Right ventricle myocardium inferior (tissue), 1 donor: ENCODE measurements at regions not wholly inside any gene's neighbourhood (a gene's known extent, or its start where the extent isn't known, plus 50 kb on each side); places are given as distances from the start of the nearest gene placed in this dataset.

Experiments used
- ATAC-seq: fragments of 200-7000 bp; cut with Tn5 transposase; one replicate; pipeline ENCODE4 v1.9.1; 2020; ENCODE audit warnings: mild to moderate bottlenecking, moderate library complexity
- DNase-seq: peaks from one replicate; pipeline ENCODE4 v3.0.0; 2021; ENCODE audit errors: missing footprints
- intact Hi-C: fragments of 100-400 bp; cut with DNase I; formaldehyde crosslinking; loops from one replicate; pipeline ENCODE4 v1.11.0; 2022
- donor health status: DM: no; HTN: yes; CAD: no; lungs with severe emphysema.

DNA sequence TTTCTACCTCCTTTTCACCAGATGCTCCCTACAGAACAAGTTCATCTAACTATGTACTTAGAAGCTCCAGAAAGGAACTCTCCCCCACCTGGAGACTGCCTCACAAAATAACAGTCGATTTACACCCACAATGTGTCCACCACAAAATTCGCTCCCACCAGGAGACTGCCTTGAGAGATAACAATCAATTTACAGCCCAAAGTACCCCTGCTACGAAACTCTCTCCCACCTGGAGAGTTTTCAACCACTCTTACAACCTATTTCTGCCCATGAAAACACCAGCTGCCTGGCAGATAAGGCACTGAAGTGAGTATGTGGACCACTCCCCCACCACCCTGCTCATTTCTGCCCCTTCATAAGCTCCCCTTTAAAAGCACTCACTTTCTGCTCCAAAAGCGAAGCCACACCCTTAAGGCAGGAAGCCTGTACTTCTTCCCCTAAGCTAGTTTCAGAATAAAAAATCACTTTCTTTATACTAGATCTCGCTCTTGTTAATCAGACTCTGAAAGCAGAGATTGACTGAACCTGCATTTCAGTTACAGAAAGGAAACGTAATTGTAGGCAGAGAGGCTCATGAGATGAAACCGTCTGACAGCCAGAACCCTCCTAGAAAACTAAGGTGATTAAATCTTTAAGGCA is 94.4 kb upstream of the RBBP8 start:
- intact Hi-C loops, result no loop called here
- ATAC-seq (no peak), DNase-seq (no peak)

DNA sequence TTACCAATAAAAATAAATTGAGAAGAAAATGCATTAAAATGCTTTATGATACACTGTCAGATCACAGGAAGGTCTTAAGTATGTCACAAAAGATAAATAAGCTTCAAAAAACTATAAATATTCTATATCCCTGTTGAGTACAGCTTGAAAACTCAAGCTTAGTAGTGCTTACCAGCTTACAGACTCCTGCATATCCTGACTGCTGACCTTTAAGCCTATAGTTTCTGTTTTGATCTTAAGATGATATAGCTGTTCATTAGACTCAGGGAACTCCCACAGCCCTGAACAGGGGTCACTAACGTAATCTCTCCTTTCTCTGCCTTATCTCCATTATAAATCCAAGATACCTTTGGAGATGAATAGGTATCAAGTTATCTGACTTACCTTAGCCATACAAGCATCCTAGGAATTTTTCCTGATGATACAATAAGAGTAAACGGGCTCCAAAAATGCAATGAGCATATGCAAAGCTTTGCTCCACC is 93.7 kb upstream of the RBBP8 start:
- no peak for ATAC-seq
- intact Hi-C loops, result no loop called here
- no peak for DNase-seq

DNA sequence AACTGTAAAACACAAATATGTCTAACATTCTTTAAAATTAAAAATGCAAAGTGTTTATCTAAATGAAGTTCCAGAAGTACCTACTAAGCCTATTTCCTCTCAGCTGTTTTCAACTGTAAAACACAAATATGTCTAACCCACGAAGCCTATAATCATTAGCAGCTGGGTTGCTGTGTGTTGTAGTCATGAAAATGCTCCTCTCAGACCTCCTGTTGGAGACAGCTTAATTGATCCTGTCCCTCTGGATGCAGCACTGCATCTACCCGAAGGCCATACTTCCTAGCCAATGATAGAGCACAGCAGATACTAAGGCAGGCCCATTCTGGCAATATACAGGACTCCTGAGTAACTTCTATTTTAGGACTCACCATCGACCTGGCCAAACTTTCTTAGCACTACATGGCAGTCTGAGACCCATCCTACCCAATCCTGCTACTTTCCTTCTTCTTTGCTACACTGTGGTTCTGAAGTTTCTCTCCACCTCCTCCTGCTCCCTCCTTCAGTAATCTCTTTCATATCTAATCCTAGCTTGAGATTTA is 92.5 kb upstream of the RBBP8 start:
- DNase-seq, result no peak
- no peak for ATAC-seq
- intact Hi-C loops, result no loop called here

DNA sequence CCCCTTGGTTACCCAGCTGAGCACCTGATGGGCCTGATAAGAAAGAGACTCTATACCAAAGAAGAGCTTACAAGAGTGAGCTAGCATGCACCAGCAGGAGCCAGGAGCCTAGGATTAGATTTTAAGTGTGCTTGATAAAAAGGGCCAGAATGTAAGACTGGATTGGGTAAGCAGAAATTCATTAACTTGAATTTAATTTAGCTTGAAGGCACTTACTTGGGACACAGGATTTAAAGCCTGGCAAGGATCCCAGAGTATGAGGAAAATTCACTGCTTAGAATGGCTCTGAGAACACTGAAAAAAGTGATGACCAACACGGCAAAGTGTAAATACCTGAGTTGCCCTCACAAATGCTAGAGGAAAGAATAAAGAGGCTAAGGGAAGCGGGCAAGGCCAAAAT is 91.3 kb upstream of the RBBP8 start:
- intact Hi-C loops, result no loop called here
- no peak for DNase-seq

DNA sequence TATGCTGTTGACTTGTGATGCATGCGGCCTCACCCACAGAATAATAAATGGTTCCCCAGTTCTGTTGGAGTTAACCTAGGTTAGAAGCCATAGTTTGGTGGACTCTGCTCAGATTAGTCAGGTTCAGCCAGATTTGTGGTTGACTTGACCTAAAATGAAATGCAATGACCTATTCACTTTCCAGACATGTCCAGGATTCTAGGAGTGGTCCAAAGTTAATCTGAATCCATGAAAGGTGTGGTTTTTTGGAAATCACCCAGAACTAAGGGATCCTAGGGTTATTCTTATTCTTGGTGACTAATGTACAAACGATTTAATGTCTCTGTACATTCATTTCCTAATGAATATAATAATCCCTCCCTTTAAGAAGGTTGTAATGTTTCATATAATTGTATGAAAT is 88.9 kb upstream of the RBBP8 start:
- ATAC-seq (no peak), DNase-seq (no peak)
- intact Hi-C loops, result no loop called here

More for the DNA sequence above, 91.3 kb upstream of the RBBP8 start:
- ATAC-seq, result no peak

DNA sequence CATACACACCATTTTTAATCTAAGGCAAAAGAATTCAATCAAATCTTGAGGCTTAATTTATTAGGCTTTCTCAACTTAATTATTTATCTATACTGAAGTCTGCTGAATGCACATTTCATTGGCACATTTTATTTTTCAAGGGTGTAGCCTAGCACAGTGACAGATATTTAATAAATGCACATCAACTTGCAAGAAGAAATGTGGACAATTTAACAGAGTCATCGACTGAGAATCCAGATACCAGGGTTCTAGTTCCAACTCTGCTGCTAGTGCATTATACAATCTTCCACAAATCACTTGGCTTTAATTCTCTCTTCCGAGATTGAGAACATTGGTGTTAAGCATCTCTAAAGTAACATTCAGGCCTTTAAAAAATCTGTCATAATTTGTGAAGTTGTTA is 88.5 kb upstream of the RBBP8 start:
- intact Hi-C loops, result no loop called here
- ATAC-seq (no peak), DNase-seq (no peak)

DNA sequence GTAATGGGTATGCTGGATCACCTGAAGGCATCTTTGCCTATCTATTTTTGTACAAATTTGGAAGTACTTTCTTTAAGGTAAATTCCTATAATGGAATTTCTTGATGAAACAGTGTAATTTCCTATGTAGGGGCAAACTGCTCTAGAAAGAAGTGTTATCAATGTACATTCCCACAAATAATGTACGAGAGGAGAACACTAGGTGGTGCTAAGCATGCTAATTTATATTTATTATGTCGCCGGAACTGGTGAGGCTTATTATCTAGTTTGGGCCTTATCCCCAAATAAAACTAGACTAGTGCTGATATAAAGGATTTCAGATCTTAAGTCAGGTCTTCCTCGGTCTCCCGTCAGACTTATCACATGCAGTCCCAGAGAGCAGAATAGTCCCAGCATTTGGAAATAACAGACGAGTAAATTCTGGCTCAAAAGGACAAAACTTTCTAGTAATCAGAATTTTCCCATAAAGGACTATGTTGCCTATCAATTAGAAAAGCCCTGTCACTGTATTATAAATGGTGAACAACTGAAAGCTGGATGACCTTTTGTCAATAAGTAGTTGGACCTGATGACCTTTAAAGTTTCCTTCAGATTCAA is 86.9 kb upstream of the RBBP8 start:
- no peak for DNase-seq
- ATAC-seq, result no peak
- intact Hi-C loops, result no loop called here

DNA sequence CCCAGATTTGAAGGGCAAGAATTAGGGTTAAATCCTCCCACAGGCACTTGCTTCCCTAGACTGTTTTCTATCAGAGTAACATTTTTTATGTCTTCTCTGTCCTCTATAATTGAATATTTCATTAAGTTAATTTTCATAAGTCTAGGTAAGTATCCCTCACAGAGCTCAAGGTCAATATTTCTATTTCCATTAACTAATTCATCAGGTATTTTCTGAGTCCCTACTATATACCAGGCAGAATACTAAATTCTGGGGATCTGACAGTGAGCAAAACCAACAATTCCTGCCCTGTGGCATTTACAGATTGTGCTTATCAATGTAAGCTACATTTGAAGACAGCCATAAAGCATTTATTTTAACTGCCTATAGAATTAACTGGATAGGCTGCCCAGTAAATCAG is 86.4 kb upstream of the RBBP8 start:
- intact Hi-C loops, result no loop called here
- ATAC-seq (no peak), DNase-seq (no peak)

DNA sequence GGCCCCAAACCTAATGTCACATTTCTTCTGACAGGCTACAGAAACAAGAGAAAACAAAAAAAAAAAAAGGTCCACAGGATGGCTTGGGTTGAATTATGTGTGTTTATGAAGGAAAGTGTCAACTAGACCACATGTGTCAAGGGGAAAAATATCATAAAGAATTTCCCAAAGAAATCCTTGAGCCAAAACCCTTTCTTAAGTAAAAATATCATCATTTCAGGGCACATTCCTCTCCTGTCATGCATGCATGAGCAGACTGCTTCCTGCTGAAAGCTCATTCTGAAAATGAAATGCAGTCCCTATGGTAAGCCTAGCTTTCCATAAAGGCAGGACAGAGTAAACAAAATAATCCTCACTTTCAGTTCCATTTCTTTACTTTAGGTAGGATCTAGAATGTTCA is 85.7 kb upstream of the RBBP8 start:
- DNase-seq, result no peak
- no peak for ATAC-seq
- intact Hi-C loops, result no loop called here

DNA sequence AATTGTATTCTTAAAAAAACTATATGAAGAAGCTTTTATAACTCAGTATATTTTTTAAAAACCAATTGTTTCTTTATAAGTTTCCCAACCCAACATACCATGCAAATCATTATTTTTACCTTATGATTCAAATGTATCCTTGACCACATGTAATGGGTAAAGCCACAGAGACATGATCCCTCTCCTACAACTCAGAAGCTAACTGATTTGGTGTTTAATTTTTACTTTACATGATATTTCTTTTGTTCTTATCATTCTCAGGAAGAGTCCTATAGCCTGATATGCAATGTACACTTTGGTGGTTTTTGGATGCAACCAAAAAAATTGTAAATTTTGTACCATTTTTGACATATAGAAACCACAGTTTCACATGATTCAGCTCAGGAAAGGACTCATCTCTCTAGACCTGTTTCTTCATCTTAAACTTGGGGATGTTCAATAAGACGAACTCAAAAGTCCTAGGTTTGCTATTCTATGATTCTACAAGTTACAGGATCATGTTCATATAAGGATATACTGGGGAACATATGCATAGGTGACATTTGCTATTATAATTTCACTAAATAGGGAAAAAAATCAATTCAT is 85.2 kb upstream of the RBBP8 start:
- ATAC-seq (no peak), DNase-seq (no peak)
- intact Hi-C loops, result no loop called here

DNA sequence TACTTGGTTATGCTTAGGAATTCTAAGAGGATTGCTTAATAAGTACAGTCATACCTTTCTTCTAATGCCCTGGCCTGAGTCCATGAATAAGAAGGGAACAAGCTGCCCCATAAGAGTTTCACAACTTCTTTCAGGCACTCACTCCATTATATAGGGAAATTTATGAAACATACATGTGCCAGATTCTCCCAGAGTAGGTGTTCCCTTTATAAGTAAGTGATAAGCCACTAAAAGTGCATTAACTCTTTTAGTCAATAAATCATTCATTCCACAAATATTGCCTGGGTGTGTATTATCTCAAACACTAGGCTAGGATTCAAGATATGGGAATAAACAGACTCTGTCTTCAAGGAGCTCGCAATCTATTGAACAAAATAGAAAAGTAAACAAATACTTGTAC is 84.5 kb upstream of the RBBP8 start:
- ATAC-seq (no peak), DNase-seq (no peak)
- intact Hi-C loops, result no loop called here

DNA sequence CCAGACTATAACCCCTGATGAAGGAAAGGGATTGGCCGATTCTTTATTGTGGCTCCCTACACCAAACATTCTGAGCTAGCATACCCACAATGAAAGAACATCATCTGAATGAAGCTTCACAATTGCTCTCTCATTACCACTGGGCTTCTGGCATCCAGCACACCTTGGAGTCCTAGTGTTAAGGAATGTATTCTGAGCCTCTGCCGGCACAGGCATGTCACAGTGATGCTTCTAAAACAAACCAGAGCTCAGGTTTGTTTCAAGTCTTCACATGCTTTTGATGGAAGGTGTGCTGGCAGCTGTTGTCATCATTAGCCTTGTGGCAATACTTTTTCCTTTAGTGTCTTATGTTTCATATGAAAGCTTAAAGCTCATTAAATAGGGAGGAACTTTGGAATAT is 76.3 kb upstream of the RBBP8 start:
- intact Hi-C loops, result no loop called here
- ATAC-seq, result no peak

DNA sequence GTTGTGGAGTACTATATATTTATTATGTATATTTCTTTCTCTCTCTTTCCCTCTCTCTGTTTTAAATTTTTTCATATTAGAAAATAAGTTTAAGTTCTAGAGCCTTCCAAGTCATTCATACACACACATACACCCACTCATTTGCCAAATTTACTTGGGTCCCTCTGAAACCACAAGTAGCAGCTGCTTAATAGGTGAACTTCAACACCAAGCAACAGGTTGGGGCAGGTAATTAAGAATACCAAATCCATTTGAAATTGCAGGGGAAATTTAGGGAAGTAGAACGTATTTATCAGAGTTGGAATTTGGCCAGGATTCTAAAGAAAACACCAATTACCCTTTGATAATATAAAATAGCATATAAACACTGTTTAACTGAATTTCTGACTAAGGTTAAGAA is 75.0 kb upstream of the RBBP8 start:
- no peak for ATAC-seq
- DNase-seq, result no peak
- intact Hi-C loops, result no loop called here

More for the DNA sequence above, 76.3 kb upstream of the RBBP8 start:
- no peak for DNase-seq

DNA sequence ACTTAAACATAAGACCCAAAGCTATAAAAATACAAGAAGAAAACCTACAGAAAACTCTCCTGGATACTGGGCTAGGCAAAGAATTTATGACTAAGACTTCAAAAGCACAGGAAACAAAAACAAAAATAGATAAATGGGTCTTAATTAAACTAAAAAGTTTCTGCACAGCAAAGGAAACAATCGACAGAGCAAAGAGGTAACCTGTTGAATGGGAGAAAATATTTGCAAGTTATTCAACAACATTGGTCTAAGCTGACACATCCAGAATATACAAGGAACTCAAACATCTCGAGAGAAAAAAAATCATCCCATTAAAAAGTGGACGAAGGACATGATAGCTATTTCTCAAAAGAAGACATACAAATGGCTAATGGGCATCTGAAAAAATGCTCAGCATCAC is 72.3 kb upstream of the RBBP8 start:
- intact Hi-C loops, result no loop called here
- DNase-seq (no peak), ATAC-seq (no peak)

DNA sequence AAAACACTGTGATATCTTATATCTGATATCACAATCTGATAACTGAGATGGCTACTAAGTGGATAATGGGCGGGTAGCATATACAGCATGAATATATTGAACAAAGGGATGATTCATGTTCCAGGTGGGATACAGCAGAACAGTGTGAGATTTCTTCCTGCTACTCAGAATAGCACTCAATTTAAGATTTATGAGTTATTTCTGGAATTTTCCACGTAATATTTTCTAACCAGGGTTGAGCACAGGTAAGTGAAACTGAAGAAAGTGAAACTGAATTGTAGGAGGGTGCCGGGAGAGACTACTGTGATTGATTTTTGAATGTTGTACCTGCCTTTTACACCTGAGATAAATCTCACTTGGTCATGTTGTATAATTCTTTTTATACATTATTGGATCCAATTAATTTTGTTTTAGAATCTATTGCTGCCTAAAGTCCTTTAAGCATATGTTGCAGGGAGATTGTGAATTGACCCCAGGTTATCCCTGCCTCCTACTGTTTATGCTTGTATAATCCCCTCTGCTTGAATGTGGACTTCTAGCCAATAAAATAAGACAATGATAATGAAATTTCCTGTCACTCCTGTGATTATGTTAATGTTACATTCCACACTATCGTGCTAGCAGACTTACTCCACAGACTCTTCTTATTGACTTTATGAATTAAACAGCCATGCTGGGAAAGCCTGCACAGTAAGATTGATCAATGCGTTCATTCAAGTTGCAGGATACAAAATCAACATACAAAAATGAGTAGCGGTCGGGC is 67.6 kb upstream of the RBBP8 start:
- intact Hi-C loops, result no loop called here
- ATAC-seq (no peak), DNase-seq (no peak)

DNA sequence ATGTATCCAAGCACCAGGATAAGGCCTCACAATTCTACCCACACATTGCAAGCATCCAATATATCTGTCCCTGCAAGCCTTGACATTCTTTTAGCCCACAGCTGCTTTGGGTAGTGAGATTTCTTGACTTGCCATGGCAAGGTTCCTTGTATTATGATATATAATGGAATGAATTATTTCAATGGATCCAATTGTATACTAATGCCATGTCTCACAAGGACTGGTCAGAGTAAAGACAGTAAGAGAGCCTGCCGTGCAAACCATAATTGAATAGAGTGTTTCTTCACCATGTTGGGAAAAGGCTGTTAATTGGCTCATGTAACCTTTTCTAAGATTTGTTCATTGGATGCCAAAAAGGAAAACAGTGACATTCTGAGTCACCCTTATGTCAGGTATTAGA is 64.3 kb upstream of the RBBP8 start:
- intact Hi-C loops, result no loop called here
- no peak for ATAC-seq
- no peak for DNase-seq

DNA sequence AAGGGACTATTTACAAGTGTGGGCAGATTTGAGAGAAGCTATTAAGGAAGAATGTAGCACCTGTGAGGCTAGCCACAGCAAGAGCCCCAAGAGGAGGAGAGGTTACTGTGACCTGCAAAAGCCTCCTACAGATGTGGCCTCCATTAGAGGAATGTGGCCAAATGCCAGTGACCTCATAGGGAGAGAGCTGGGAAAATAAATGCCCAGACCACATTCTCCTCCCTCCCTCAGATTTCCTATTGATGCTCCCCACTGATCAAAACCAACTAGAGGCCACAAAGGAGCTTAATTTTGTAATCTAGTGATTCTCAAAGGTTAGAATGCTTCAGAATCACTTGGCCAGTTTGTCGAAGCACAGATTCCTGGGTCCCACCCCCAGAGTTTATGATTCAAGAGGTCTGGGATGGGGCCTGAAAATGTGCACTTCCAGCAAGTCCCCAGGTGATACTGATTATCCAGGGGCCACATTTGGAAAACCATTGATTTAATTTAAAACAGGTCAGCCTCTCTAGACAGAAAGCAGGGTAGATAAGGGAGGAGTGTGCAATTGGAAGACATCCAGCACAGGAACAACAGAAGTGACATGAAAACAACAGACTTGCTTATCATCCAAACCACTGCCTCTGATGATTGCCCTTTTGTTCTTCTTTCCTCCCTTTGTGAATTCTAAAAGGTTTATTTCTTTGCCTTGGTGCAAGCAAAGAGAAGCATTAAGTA is 61.2 kb upstream of the RBBP8 start:
- DNase-seq, result no peak
- intact Hi-C loops, result no loop called here
- no peak for ATAC-seq

DNA sequence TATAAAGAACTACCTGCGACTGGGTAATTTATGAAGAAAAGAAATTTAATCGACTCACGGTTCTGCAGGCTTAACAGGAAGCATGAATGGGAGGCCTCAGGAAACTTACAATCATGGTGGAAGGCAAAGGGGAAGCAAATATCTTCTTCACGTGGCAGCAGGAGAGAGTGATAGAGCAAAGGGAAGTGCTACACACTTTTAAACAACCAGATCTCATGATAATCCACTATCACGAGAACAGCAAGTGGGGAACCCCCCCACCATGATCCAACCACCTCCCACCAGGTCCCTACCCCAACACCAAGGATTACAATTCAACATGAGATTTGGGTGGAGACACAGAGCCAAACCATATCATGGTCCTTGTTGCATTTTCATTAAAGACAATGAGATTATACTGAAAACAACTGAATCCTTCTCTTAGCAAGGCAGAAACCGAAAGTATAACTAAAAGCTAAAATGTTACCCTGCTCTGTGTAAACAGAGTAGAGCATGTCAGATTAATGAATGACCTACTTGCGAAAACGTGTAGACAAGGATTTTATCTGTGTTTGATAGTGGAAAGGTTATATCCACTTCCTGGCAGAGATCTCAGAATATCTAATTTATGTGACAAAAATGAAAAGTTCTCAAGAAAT is 60.1 kb upstream of the RBBP8 start:
- no peak for ATAC-seq
- intact Hi-C loops, result no loop called here
- DNase-seq, result no peak

DNA sequence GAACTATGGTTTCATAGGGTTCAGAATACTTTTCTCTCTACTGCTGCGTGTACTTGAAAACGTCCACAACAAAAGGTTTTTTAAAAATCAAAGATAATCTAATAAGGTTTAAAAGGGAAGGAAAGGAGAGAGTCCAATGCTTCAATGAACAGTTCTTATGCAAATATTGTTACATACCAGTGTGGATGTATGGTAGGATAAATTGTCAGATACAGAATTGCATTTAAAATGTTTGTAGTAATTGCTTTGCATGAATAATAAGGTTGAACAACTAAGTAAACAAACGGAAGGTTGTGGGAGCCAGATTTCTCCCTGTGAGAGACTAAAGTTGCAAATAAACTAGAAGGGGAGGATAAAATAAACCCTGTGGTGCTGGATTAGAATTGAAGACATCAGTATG is 53.8 kb upstream of the RBBP8 start:
- intact Hi-C loops, result no loop called here
- DNase-seq, result no peak
- ATAC-seq, result no peak
